Hindlimb muscle (tissue), 1 donor: ENCODE measurements at regions not wholly inside any gene's neighbourhood (a gene's known extent, or its start where the extent isn't known, plus 50 kb on each side); places are given as distances from the start of the nearest gene placed in this dataset.
"Not testable (repeated sequence)": the region's sequence is repeated elsewhere in the genome, so short reads cannot be mapped to it uniquely, and the experiment has no call there.

ENCODE experiments used
- DNase-seq: peaks from one replicate; pipeline ENCODE4 v3.0.0-alpha.2; 2013

DNA sequence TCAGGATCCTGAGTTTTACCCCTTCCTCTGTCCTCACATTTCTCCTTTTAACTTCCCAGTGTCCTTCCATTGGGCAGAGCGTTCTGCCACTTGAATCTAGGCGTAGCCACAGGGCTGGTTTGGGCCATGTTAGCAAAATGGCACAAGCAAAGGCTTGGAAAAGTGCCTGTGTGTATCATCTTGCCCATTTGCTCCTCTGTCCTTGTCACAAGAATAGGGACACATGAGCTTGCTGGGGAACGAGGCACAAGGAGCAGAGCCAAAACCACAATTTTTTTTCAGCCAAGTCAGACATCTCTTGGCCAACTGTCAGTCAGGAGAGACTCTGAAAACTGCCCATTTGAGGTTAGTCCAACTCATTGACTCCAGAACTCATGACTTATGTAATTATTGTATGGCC lies 285.2 kb downstream of the ZNF248 start:
- DNase-seq: no peak

DNA sequence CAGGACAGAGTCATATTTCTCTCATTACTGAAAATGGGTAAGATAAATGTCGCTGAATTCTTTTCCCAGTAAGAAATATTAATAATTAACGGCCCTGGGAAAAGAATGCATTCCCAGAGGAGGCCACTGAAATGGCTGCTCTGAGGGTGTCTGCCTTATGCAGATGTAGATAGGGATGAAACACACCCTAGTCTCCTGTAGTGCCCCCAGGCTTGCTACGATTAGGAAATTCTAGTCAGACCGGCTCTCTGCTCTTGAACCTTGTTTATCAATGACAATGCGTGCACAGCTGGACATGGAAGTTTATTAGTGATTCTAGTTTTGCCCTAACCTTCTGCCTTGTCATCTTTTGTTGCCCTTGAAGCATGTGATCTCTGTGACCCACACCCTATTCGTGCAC lies 291.1 kb downstream of the ZNF248 start:
- DNase-seq: no peak

DNA sequence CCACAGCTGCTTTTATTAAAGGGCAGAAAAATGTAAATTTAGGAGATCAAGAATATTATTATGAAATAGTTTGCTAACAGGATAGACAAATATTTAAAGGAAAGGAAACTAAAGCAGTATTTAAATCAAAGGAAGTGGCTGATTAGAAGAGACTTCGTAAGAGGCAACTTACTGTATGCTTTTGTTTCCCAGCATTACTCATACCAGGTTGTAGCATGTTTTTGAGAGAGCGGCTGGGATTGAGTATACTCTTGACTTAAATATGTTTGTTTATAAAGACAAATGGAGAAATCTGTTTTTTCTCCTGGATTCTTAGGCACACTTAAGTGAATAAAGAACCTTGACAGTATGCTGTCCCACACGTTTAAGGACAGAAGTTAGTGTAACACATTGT lies 293.7 kb downstream of the ZNF248 start:
- no peak for DNase-seq

DNA sequence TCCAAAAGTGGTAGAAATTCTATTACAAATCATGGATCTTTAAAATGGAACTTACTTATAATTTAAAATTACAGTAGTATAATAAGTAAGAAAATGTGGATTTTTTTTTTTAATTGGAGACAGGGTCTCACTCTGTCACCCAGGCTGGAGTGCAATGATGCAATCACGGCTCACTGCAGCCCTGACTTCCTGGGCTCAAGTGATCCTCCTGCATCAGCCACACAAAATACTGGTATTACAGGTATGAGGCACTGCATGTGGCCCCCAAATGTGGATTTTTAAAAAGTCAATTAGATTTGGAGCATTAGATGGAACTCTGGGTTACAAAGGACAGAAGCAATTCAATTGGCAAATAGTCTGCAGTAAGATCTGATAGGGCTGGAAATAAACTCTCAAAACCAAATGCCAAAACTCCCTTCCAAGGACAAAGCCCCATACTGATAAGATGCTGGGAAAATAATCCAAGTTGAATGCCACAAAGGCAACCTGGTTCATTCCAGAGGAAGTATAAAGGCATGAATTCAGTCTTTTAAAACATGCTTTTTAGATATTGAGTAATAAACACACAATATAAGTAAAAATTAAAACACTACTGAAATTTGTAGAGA lies 294.2 kb downstream of the ZNF248 start:
- no peak for DNase-seq

DNA sequence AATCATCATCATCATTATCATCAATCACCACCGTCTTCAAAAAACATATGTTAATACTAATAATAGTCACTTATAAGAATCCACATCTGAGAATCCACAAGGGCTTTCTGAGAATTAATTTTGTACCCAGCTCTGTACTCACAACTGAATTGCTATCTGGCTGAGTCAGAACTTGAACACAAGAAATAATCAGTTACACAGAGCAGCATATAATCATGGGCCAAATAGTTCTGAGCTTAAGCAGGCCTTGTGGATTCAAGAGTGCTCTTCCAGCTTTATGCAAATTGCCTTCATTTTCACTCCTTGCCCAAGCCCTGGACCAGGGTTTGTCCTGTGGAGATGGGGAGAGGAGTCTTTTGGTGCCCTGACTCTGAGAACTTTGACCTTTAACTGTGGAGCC lies 304.5 kb downstream of the ZNF248 start:
- DNase-seq: no peak

DNA sequence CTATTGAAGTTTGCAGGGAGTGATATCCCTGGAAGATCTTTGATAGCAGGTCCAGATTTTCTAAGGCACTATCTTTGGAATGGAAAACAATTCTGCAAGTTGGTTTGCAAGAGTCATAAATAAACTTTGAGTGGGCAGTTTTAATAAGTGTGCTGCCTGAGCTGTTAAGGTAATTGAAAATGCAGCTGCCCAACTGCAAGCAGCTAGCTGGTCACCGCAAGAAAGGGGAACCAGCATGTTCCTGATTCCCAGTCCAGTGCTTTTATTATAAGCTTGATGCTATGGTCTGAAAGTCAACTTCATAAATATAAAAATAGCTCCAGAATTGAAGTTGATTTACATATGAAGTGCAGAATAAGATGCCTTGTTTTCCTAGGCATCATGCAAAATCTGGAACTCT lies 308.4 kb downstream of the ZNF248 start:
- DNase-seq: no peak

DNA sequence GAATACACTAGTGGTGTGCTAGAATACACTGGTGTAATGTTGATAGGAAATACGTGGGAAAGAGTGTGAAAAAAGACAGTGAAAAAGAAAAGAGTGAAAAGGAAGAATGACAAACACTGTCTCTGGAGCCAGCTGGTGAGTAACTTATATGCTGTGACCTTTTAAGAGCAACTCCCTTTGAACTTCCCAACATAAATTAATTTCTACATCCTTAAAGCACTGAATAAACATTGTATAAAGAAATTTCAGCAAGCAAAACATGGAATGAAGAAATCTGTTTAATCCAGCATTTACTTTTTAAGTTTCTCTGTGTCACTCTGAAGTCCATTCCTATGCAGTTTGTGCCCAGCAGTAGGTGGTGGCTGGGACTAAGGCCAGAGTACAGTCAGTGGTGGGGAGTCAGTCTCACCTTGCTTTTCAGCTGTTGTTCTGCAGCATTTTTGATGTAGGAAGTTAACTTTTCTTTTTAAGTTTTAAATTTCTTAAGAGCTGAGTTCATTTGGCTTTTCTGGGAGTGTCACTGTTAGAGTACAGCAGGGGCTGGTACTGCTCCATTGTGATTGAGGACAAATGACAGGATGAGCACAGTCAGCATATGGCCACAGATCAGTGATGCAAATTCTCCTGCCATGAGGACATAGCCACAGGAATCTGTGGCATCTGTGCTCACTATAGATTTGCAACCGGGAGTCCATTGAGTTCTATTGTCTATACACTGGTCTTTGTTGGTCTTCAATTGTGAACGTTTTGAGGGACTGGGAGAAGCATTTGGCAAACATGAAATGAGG lies 321.8 kb downstream of the ZNF248 start:
- DNase-seq: no peak

DNA sequence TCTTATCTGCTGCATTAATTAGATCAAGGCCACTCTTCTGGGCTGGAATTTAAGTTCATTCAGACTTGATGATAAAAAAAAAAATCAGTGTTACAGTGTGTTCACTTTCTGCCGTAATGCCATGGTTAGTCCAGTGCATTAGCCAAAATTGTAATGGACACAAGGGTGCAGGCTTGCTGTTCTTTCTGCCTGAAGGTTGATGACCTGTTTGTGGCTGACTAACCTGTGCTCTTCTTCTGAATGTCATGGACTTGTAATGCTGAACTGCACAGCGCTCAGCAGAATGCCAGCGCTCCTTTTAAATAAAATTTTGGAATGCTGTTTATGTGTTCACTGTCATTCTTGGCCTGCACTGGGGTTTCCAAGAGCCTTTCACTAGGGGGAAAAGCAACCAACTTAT lies 323.2 kb downstream of the ZNF248 start:
- DNase-seq: no peak

DNA sequence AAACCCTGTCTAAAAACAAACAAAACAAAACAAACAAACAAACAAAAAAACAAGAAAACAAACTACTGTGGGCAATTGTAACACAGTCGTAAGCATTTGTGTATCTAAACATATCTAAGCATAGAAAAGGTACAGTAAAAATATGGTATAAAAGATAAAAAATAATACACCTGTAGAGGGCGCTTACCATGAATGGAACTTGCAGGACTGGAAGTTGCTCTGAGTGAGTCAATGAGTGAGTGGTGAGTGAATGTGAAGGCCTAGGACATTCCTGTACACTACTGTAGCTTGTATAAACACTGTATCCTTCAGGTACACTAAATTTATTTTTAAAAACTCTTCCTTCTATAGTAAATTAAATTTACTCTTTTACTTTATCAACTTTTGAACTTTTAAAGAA lies 332.0 kb downstream of the ZNF248 start:
- DNase-seq: not testable (repeated sequence)

DNA sequence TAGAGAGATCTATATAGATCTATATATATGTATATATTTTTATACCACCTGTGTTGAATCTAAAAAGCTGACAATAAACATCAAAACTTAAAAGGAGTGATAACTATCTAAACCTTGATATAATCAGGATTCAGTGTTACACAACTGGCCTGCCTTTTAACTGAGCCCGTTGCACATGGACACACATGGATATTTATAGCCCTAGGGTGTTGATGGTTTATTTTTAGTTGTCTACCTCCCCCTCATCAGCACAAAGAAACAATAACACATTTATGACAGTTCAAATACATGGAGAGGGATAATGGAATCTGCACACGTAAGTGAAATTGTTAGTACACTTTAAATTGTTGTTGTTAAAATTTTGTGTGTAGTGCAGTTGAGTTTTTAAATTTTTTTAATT lies 336.9 kb downstream of the ZNF248 start:
- no peak for DNase-seq

DNA sequence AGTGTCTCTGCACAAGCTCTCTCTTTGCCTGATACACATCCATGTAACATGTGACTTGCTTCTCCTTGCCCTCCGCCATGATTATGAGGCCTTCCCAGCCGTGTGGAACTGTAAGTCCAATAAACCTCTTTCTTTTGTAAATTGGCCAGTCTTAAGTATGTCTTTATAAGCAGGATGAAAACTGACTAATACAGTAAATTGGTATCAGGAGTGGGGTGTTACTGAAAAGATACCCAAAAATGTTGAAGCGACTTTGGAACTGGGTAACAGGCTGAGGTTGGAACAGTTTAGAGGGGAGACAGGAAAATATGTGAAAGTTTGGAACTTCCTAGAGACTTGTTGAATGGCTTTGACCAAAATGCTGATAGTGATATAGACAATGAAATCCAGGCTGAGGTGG lies 346.9 kb downstream of the ZNF248 start:
- not testable (repeated sequence) for DNase-seq

DNA sequence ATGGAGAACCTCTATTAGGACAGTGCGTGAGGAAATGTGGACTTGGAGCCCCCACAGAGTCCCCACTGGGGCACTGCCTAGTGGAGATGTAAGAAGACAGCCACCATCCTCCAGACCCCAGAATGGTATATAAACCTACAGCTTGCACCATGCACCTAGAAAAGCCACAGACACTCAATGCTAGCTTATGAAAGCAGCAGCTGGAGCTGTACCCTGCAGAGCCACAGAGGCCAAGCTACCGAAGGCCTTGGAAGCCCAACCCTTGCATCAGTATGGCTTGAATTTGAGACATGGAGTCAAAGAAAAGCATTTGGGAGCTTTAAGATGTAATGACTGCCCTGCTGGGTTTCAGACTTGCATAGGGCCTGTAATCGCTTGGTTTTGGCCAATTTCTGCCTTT lies 361.3 kb downstream of the ZNF248 start:
- no peak for DNase-seq

DNA sequence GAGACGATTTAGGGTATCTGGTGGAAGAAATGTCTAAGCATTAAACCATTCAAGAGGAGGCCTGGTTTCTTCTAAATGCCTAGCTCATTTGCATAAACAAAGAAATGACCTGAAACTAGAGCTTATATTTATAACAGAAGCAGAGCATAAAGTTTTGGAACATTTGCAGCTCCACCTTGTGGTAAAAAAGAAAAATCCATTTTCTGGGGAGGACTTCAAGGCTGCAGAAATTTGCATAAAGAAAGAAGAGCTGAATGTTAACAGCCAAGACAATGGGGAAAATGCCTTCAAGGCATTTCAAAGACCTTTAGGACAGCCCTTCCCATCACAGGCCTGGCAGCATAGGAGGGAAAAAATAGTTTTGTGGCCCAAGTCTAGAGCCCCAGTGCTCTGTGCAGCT lies 362.0 kb downstream of the ZNF248 start:
- DNase-seq: no peak

DNA sequence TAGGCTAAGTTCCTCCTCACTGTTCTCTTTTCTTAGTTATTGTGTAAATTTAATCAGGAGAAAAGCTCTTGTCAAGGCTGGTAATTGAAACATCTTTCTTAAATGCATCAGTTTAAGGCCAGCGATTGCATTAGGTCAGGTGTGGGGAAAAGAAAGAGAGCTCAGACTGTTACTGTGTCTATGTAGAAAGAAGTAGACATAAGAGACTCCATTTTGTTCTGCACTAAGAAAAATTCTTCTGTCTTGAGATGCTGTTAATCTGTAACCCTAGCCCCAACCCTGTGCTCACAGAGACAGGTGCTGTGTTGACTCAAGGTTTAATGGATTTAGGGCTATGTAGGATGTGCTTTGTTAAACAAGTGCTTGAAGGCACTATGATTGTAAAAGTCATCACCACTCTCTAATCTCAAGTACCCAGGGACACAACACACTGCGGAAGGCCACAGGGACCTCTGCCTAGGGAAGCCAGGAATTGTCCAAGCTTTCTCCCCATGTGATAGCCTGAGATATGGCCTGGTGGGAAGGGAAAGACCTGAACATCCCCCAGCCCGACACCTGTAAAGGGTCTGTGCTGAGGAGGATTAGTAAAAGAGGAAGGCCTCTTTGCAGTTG lies 364.1 kb downstream of the ZNF248 start:
- DNase-seq: not testable (repeated sequence)

DNA sequence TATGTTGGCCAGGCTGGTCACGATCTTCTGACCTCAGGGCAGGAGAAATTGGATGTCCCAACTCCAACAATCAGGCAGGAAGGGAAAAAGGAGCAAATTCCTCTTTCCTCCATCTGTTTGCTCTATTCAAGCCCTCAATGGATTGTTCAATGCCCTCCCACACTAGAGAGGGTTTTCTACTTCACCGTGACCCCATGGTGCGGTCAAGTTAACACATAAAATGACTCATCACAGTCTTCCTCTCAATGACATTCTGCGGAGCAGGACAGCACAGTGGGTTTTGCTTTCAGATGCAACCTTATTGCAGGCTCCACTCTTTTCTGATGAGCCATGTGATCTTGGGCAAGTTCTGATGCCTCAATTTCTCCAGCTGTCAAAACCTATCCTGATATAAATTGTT lies 364.9 kb downstream of the ANKRD30A start:
- no peak for DNase-seq

DNA sequence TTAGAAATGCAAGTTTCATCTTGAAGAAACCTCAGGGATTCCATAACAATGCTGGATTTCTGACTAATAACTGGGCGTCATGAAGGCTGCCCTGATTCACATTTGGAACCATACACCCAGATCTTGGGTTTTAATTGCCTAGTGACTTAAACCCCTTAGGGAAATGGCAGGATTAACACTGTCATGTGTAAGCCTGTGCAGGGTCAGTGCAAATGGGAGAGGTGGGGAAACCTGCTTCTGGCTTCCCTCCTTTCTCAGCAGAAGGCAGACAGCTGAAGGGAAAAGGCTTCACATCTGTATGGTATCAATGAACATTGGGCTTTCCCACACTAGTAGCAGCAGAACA lies 364.2 kb downstream of the ANKRD30A start:
- DNase-seq: peak; percentile 1

DNA sequence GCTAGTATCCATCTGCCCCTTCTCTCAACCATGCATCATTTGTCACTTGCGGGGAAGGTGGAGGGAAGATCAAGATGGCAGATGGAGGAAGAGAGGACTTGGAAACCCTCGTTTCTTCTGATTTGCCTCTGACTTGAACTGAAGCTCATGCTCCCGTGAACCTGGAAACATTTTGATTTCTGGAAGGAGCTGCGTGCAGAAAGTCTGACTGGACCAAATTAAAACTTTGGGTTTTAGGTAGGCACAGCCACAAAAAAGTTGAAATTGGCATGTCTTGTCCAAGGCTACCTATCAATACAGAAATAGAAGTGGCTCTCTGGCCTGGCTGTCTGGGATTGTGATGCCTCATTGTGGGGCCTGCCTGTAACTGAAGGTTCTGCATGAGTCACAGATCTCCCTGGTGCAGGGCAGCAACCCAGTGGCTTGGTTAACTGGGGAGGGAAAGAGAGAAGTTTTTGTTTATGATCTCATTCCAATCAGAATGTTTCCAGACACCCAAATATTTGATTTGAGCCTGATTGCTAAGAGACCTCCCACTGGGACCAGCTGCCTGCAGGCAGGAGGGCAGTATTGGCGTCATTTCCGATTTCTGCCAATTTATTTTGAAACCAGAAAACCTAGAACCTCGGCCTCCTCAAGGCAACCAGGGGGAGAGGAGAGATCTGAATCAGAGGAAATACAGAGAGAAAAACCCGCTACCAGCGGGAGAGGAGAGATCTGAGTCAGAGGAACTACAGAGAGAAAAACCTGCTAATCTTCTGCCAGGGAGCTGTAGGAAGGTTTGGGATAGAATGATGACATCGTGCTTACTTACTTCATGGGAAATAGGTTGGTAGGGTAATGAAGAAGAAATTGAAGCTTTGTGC lies 363.6 kb downstream of the ANKRD30A start:
- no peak for DNase-seq

DNA sequence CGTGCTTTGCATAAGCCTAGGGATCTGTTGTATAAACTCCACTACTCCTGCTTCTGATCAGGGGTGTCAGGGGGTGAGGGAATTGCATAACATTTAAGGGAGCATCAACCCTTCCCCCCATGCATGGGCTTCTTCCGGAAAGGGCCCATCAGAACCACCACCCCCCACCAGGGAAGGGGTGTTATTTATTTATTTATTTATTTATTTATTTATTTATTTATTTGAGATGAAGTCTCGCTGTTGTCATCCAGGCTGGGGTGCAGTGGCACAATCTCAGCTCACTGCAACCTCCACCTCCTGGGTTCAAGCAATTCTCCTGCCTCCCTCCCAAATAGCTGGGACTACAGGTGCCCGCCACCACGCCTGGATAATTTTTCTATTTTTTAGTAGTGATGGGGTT lies 355.2 kb downstream of the ANKRD30A start:
- DNase-seq: not testable (repeated sequence)

DNA sequence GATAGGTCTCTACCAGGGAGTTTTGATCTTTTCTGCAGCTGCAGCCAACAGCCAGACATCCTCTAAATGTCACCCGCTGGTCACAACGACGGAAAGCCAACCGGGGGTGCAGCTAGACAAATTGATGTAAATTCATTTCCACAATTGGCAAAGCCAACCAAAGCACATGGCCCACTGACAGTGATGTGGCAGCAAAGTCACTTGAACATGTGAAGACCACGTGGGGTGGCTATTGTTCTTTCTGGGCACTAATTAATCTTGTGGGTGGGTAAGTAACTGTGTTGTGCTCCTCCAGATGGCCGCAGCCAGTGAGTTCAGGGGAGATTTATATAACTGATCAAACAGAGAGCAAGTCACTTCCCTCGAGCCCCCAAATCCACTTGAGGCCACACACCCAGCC lies 354.1 kb downstream of the ANKRD30A start:
- DNase-seq: no peak

DNA sequence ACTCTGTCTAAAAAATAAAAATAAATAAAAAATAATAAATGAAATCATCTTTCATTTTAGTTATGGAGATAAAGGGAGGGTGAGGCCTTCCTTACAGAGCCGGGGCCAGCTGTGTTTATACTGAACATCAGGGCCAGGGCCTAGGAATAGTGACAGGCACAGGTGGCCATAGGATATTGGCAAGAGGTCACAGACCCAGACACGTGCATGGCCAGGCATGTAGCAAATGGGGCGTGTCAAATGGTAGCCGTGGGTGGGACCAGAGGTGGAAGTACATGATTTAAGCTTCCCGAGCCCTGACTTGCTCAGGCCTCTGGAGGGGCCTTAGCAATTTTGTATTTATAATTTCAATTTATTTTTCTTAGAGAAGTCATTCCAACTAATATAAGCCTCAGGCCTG lies 353.0 kb downstream of the ANKRD30A start:
- no peak for DNase-seq

DNA sequence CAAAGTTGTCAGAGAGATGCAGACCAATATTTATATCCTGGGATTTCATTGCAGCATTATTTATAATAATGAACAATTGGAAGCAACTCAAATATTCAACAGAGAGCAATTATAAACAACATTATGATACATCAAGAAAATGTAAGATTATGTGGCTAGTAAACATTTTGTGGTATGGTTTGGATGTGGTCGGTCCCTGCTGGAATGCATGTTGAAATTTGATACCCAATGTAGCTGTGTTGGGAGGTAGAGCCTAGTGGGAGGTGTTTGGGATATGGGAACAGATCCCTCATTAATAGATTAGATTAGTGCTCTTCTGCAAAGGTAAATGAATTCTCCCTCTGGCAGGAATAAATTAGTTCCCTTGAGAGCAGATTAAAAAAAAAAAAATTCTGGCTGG lies 350.9 kb downstream of the ANKRD30A start:
- DNase-seq: no peak

DNA sequence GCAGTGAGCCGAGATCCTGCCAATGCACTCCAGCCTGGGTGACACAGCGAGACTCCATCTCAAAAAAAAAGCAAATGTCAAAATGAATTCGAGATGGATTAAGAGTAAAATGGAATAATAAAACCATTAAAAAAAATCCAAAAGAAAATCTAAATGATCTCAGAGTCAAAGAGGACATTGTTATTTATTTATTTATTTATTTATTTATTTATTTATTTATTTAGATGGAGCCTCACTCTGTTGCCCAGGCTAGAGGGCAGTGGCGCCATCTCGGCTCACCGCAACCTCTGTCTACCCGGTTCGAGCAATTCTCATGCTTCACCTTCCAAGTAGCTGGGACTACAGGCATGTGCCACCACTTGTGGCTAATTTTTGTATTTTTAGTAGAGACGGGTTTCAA lies 349.2 kb downstream of the ANKRD30A start:
- no peak for DNase-seq

DNA sequence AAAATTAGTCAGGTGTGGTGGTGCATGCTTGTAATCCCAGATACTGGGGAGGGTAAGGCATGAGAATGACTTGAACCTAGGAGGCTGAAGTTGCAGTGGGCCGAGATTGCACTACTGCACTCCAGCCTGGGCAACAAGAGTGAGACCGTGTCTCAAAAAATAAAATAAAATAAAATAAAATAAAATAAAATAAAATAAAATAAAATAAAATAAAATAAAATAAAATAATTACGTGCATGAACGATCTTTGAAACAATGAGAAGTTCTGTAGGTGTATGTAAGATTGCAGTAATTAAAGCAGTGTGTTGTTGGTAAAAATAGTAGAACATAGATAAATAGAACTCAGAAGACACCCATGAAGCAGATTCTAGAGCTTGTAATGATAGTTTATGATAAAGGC lies 348.5 kb downstream of the ANKRD30A start:
- DNase-seq: no peak
